HG02759 (cell line): ENCODE measurements at regions not wholly inside any gene's neighbourhood (a gene's known extent, or its start where the extent isn't known, plus 50 kb on each side); places are given as distances from the start of the nearest gene placed in this dataset.

Experiments
- ATAC-seq: cut with Tn5 transposase; IDR thresholded peaks from one replicate; pipeline ENCODE4 v1.9.1; 2021; ENCODE audit warnings: mild to moderate bottlenecking, moderate library complexity; ENCODE audit not compliant: unreplicated experiment

GRCh38 chr15:62566248-62566647, 401.2 kb upstream of the C2CD4B start:
- no peak for ATAC-seq

DNA sequence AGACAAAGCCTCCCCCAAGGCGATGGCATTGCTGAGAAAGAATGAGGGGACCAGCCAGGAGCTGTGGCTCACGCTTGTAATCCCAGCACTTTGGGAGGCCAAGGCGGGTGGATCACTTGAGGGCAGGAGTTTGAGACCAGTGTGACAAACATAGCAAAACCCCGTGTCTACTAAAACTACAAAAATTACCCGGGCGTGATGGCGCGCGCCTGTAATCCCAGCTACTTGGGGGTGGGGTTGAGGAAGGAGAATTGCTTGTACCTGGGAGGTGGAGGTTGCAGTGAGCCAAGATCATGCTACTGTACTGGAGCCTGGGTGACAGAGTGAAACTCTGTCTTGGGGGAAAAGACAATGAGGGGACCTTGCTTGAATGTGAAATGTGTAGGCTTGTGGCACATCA, 402.4 kb upstream of the C2CD4B start:
- no peak for ATAC-seq

- ATAC-seq = no peak
Measured at GRCh38 chr15:62568004-62568403, 402.9 kb upstream of the C2CD4B start.

DNA sequence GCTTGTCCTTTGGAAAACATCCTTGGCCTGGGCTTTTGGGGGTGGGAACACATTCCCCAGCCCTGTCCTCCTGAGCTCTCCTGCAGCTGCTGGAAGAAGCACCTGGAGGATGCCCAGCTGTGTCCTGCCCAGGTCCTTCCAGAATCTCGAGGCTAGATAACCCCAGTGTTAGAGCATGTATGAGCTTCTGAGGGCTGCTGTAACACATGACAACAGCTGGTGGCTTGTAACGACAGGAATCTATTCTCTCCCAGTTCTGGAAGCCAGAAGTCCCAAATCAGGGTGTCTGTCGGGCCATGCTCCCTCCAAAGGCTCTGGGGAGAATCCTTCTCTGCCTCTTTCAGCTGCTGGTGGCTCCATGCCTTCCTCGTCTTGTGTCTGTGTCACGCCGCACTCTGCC, 403.6 kb upstream of the C2CD4B start:
- no peak for ATAC-seq

GRCh38 chr15:62569460-62570404, 404.6 kb upstream of the C2CD4B start:
- ATAC-seq = no peak

DNA sequence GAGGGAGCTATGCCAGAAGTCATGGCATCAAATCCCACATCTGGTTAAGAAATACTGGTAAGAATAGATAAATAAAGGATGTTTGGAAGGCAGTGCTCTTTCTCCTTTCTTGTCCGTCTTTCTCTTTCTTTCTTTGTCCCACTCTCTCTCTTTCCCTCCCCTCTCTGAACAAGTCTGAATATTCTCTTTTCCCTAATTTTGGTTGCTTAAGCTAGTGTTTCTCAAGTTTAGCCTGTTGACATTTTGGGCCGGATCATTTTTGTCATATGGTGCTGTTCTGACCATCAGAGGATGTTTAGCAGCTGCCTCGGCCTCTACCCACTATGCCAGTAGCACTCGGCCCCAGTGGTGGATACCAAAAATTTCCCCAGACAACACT, 405.3 kb upstream of the C2CD4B start:
- ATAC-seq = no peak

DNA sequence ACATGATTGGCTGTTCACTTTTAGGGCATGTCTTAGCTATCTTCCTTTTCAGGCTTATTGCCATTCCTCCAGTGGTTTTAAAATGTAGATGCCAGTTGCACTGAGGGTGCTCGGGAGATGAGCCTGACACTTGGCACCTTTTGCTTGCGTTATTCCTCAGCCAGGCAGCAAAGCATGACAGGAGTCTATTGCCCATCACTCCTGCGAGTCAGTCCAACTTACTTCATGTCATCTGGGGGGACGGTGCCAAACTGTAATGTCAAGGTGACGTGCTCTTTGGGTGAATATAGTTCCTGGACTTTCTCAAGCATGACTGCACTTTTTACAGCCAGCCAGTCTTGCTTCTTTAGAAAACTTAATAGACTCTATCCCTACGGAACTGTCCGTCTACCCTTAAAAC, 406.0 kb upstream of the C2CD4B start:
- ATAC-seq = no peak

GRCh38 chr15:62572797-62573196, 407.7 kb upstream of the C2CD4B start:
- ATAC-seq = no peak

DNA sequence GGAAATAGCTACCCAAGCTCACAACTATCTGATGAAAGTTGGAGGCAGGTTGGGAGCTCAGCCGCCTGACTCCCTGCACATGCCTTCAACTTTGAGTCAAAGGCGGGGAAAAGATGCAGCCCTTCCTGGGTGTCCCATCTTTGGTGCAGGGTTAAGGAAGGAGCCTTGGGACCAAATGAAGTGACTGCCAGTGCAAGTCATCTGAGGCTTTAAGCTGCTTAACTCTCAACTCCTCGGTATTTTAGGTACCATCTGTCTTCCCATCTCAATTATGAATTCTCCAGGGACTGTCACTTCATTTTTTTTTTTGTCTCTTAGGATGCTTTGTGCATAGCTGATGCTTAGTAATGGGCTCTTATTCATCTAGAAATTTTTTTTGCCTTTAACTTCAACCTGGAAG, 408.8 kb upstream of the C2CD4B start:
- no peak for ATAC-seq

DNA sequence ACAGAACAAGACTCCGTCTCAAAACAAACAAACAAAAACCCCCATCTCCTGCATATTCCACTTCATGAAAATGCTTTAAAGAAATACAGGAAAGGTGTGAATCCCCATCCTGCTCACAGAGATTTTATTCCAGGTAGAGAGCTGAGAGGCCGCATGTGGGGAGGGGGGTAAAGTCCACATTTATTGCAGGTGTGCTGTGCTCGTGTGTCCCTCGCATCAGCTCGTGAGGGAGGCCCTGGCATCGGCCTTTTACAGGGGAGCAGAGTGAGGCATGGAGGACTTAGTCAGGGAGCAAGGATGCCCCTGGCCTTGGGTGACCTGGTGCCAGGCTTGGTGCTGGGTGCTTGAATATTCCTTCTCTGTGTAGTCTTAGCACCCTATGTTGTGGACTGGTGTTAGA, 413.5 kb upstream of the C2CD4B start:
- no peak for ATAC-seq

GRCh38 chr15:62578960-62579359, 413.9 kb upstream of the C2CD4B start:
- no peak for ATAC-seq

DNA sequence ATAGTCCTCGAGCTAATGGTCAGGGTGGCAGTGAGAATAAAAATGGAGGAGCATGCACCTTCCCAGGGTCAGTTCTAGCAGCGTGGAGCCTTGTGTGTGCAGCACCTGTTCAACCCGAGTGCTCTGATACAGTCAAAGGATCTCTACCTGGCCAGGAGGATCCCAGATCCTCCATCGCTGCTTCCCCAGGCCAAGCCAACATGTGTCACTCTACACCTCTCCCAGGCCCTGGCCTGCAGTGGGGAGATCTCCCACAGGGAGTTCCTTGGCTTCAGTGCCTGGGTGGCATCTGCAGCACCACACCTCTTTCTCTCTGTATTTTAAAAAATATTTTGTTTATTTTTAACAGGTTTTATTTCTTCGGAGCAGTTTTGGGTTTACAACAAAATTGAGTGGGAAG, 414.8 kb upstream of the C2CD4B start:
- no peak for ATAC-seq

DNA sequence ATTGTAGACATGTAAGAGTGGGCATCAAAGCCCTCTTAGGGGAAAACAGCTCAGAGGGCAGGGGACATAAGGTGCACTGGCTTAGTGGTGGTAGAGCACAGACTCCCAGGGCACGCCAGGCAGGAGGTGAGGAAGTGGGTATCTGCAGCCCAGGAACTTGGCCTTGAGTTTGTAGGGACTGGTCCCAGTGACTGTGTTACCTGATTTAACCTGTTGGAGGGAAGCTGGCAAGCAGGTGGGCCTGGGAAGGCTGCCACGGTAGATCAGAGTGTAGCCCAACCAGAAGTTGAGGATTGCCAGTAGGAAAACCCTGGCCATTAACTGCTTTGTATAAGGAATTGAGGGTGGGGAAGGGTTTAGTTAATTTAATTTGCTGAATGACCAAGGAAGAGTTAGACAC, 417.5 kb upstream of the C2CD4B start:
- no peak for ATAC-seq

DNA sequence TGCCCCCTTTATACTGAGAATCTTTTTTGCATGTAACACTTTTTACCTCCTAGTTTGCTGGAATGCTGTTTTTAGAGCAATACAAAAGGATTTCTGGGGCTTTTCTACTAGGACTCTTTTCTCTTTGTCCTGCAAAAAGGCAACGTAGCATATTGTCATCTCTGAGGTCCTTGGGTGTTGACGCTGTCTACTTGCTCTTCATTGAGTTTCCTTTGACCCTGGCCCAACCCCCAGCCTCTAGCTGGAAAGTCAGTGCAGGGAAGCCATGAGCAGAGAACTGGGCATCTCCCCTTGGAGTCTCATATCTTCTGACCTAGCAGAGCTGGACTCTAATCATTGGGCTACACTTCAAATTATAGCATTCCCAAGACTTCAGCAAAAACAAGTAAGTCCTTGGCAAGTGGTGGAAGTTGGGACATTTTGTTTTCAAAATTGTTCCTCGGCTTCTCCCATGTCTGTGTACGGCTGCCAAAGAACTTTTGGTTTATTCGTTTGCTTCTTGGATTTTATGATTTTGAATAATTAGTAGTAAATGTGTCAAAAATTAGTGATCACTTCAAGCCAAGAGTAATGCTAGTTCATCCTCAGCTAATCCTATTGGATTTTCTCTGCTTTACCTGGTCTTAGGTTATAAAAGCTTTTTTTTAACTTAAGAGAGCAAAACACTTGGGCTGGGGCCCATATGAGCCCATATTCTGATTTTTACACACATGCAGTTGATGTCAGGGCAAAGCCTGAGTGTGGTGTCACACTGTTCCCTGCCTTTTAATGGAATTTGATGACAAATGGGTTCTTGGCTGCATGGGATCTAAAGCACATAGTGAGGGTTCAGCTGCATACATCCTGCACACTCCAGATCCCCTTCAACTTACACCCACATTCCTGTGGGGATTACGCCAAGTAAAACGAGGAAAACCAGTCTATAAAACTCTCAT, 419.5 kb upstream of the C2CD4B start:
- ATAC-seq = no peak

GRCh38 chr15:62588938-62589670, 424.0 kb upstream of the C2CD4B start:
- no peak for ATAC-seq

DNA sequence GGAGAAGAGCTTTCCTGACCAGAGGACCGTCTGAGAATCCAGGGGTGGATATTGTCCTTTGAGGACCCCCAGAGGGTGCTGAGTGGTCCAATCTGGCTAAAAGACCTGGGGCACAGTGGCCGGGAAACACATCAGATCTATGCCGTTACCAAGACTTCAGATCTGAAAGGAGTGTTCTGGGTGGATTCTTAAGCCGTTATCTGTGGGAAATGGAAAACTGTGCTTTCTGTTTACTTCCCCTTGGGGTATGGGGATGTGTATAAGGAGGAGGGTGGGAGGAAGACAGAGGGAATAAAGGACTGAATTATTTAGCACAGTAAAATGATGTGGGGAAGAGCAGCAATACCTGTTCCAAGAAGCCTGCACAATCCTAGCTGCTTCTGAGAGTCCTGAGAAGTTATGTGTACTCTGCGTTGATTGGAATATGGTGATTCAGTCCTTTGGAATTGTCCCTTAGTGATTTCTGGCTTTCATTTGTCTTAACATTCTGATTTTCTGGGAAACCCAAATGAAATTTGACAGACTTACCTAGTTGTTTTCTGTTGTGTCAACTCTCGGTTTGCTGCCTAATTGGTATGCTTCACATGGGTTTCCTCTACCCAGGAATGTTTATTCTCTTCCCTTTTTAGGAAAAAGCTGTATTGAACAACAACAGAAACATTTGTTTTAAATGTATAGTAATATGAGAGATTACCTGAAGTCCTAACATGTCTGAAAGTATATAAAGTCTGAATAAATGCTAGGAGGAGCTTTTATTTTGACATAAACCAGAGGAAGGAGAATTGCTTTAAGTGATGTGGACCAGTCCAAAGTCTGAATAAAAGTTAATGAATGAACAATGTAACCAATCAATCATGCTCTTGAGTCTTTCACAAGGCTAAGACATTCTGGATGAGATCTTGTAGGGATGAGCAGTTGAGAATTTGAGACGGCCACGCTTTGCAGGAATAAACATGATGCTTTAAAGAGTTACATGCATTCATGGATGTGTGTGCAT, 427.1 kb upstream of the C2CD4B start:
- ATAC-seq = no peak

GRCh38 chr15:62592920-62593319, 427.8 kb upstream of the C2CD4B start:
- no peak for ATAC-seq

GRCh38 chr15:62593681-62594399, 428.8 kb upstream of the C2CD4B start:
- no peak for ATAC-seq

DNA sequence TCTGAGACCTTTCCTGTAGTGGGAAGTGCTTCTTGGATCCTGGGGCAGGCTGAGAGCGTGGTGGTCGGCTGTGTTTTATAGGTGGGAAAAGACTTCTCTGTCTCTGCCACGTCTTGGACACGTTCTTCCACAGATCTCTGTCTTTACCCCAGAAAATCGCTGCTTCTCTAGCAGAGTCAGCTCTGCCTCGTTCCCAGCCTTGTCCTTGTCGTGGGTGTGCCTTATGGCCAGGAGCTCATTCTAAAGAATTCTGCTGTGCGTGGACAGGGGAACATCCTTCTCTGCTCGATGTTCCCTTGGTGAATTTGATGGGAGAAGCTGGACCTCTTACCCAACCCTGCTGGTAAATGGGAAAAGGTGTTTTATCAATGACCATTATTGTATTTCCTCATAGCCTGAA, 433.1 kb upstream of the C2CD4B start:
- ATAC-seq = no peak
